T-helper 1 cell treated with Interleukin-12 subunit alpha and Interleukin-12 subunit beta and Interleukin-4 antibody, amounts not matched to agents 30 ng/mL and 1 ng/mL, for 36 hours (primary cell): ENCODE measurements at regions not wholly inside any gene's neighbourhood (a gene's known extent, or its start where the extent isn't known, plus 50 kb on each side); places are given as distances from the start of the nearest gene placed in this dataset.
"Not testable (repeated sequence)": the region's sequence is repeated elsewhere in the genome, so short reads cannot be mapped to it uniquely, and the experiment has no call there.

Experiments
- intact Hi-C: fragments of 100-400 bp; cut with micrococcal nuclease; formaldehyde crosslinking; loops from one replicate; pipeline ENCODE4 v1.15.1; 2024

- intact Hi-C loops = not testable (repeated sequence)
Observed at GRCh38 chr9:22980429-22980828, 533.8 kb downstream of the DMRTA1 start.

GRCh38 chr9:22986556-22986955 is 539.9 kb downstream of the DMRTA1 start:
- intact Hi-C loops = no loop called here

GRCh38 chr9:22990349-22990748 is 543.7 kb downstream of the DMRTA1 start:
- intact Hi-C loops = no loop called here

GRCh38 chr9:22992780-22993179 is 546.2 kb downstream of the DMRTA1 start:
- intact Hi-C loops = no loop called here

GRCh38 chr9:22997923-22998322 is 551.3 kb downstream of the DMRTA1 start:
- intact Hi-C loops = no loop called here

- intact Hi-C loops = no loop called here
Observed at GRCh38 chr9:23005156-23005555, 558.5 kb downstream of the DMRTA1 start.

- intact Hi-C loops = no loop called here
Observed at GRCh38 chr9:23006127-23006526, 559.5 kb downstream of the DMRTA1 start.

- intact Hi-C loops = no loop called here
Observed at GRCh38 chr9:23011669-23012068, 565.0 kb downstream of the DMRTA1 start.

- intact Hi-C loops = no loop called here
Observed at GRCh38 chr9:23015557-23015956, 568.9 kb downstream of the DMRTA1 start.

GRCh38 chr9:23036416-23036815 is 589.8 kb downstream of the DMRTA1 start:
- intact Hi-C loops = no loop called here

- intact Hi-C loops = no loop called here
Observed at GRCh38 chr9:23039402-23039801, 592.8 kb downstream of the DMRTA1 start.

GRCh38 chr9:23041466-23041865 is 594.8 kb downstream of the DMRTA1 start:
- intact Hi-C loops = no loop called here

- intact Hi-C loops = no loop called here
Observed at GRCh38 chr9:23044549-23044948, 597.9 kb downstream of the DMRTA1 start.

- intact Hi-C loops = not testable (repeated sequence)
Observed at GRCh38 chr9:23046026-23046425, 599.4 kb downstream of the DMRTA1 start.

GRCh38 chr9:23050548-23050947 is 603.9 kb downstream of the DMRTA1 start:
- intact Hi-C loops = loop anchor here (10.0 kb wide), 1 partner anchor 64 kb away; no protein-coding TSS in a partner anchor

GRCh38 chr9:23073136-23073535 is 626.5 kb downstream of the DMRTA1 start:
- intact Hi-C loops = loop anchor here (2.0 kb wide), 1 partner anchor 20 kb away; no protein-coding TSS in a partner anchor

GRCh38 chr9:23079798-23080197 is 633.2 kb downstream of the DMRTA1 start:
- intact Hi-C loops = no loop called here

- intact Hi-C loops = no loop called here
Observed at GRCh38 chr9:23081377-23081776, 634.8 kb downstream of the DMRTA1 start.

GRCh38 chr9:23088932-23089364 is 642.3 kb downstream of the DMRTA1 start:
- intact Hi-C loops = no loop called here

GRCh38 chr9:23117616-23118015 is 671.0 kb downstream of the DMRTA1 start:
- intact Hi-C loops = loop anchor here (10.0 kb wide), 1 partner anchor 63 kb away; no protein-coding TSS in a partner anchor

- intact Hi-C loops = no loop called here
Observed at GRCh38 chr9:23120630-23121029, 674.0 kb downstream of the DMRTA1 start.

- intact Hi-C loops = no loop called here
Observed at GRCh38 chr9:23123048-23123632, 676.5 kb downstream of the DMRTA1 start.

GRCh38 chr9:23145467-23145866 is 680.6 kb downstream of the ELAVL2 start:
- intact Hi-C loops = no loop called here

- intact Hi-C loops = no loop called here
Observed at GRCh38 chr9:23153058-23153457, 673.0 kb downstream of the ELAVL2 start.
